ENCODE measurements at regions not wholly inside any gene's neighbourhood (a gene's known extent, or its start where the extent isn't known, plus 50 kb on each side); places are given as distances from the start of the nearest gene placed in this dataset.
"Not testable (repeated sequence)": the region's sequence is repeated elsewhere in the genome, so short reads cannot be mapped to it uniquely, and the experiment has no call there.

- DNase-seq (ENCODE audit: low spot score) = no peak
- Histone ChIP-seq H3K27ac (no peak overlapping the region), H3K4me3 (peak overlapping the region; percentile 61)
- peak; percentile 84 for TF ChIP-seq CTCF (IDR thresholded peaks at IDR 0.05)
Observed at GRCh38 chr13:95404141-95404882, 103.1 kb upstream of the ABCC4 start.

DNA sequence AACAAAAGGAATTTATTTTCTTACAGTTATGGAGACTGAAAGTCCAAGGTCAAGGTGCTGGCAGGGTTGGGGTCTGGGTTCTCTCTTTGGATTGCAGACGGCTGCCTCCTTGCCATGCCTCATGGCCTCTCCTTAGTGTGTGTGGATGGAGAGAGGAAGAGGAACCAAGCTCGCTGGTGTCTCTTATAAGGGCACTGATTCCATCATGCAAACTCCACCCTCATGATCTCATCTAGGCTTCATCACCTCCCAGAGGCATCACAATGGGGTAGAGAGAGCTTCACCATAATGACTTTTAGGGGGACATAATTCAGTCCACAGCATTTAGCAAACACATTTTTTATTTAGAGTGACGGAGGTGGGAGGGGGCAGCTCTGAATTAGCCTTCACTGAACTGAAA, 104.9 kb upstream of the ABCC4 start:
- no peak for DNase-seq (ENCODE audit: low spot score)
- Histone ChIP-seq H3K27ac (no peak overlapping the region), H3K4me3 (no peak overlapping the region)
- no peak for TF ChIP-seq CTCF (IDR thresholded peaks at IDR 0.05)

- Histone ChIP-seq H3K4me3 (no peak overlapping the region), H3K27ac (no peak overlapping the region)
- DNase-seq (ENCODE audit: low spot score) = no peak
- no peak for TF ChIP-seq CTCF (IDR thresholded peaks at IDR 0.05)
Observed at GRCh38 chr13:95411428-95412040, 110.3 kb upstream of the ABCC4 start.

GRCh38 chr13:95418946-95419345, 117.7 kb upstream of the ABCC4 start:
- DNase-seq (ENCODE audit: low spot score) = no peak
- no peak for TF ChIP-seq CTCF (IDR thresholded peaks at IDR 0.05)
- no peak overlapping the region for H3K4me3 ChIP-seq
- no peak overlapping the region for H3K27ac ChIP-seq

GRCh38 chr13:95420501-95420900, 119.2 kb upstream of the ABCC4 start:
- H3K27ac ChIP-seq = no peak overlapping the region

GRCh38 chr13:95426631-95427030, 125.4 kb upstream of the ABCC4 start:
- no peak overlapping the region for H3K4me3 ChIP-seq
- no peak for TF ChIP-seq CTCF (IDR thresholded peaks at IDR 0.05)
- H3K27ac ChIP-seq = no peak overlapping the region
- no peak for DNase-seq (ENCODE audit: low spot score)

More at GRCh38 chr13:95420501-95420900, 119.2 kb upstream of the ABCC4 start:
- no peak overlapping the region for H3K4me3 ChIP-seq
- no peak for DNase-seq (ENCODE audit: low spot score)
- no peak for TF ChIP-seq CTCF (IDR thresholded peaks at IDR 0.05)

GRCh38 chr13:95430525-95430924, 122.0 kb upstream of the CLDN10 start:
- not testable (repeated sequence) for H3K4me3 ChIP-seq, H3K27ac ChIP-seq

More at GRCh38 chr13:95430525-95430924, 122.0 kb upstream of the CLDN10 start:
- not testable (repeated sequence) for DNase-seq (ENCODE audit: low spot score)

Data from coronary artery (tissue), 2 donors.